Activated T-cell treated with anti-CD3 and anti-CD28 coated beads, Interleukin-2, amount 50 U/mL, for 24 hours (primary cell): ENCODE measurements at regions not wholly inside any gene's neighbourhood (a gene's known extent, or its start where the extent isn't known, plus 50 kb on each side); places are given as distances from the start of the nearest gene placed in this dataset.

Experiments used
- DNase-seq: peaks from one replicate; pipeline ENCODE4 v3.0.0-alpha.2; 2020
- H3K27ac Mint-ChIP-seq: 2 replicates; pipeline ENCODE4 v1.8.0; 2020; ENCODE audit warnings: mild to moderate bottlenecking, mixed read lengths
- H3K27me3 Mint-ChIP-seq: 2 replicates; pipeline ENCODE4 v1.8.0; 2020; ENCODE audit warnings: mixed read lengths
- H3K36me3 Mint-ChIP-seq: 2 replicates; pipeline ENCODE4 v1.8.0; 2020; ENCODE audit warnings: low read depth, mixed read lengths
- H3K4me1 Mint-ChIP-seq: 2 replicates; pipeline ENCODE4 v1.8.0; 2020; ENCODE audit warnings: low read depth, mixed read lengths
- H3K4me3 Mint-ChIP-seq: 2 replicates; pipeline ENCODE4 v1.8.0; 2020; ENCODE audit warnings: mild to moderate bottlenecking, moderate library complexity, mixed read lengths
- H3K9me3 Mint-ChIP-seq: 2 replicates; pipeline ENCODE4 v1.8.0; 2020; ENCODE audit warnings: mixed read lengths

GRCh38 chr1:57761628-57762027 lies 337.8 kb upstream of the DAB1 start:
- Mint-ChIP-seq H3K4me3 (no peak overlapping the region), H3K27ac (no peak overlapping the region), H3K9me3 (no peaks in the 10 kb centered on the region), H3K27me3 (no peaks in the 10 kb centered on the region), H3K36me3 (no peaks in the 10 kb centered on the region), H3K4me1 (no peaks in the 10 kb centered on the region)
- no peak for DNase-seq

GRCh38 chr1:57752843-57753242 lies 329.0 kb upstream of the DAB1 start:
- H3K9me3 Mint-ChIP-seq: no peaks in the 10 kb centered on the region
- no peaks in the 10 kb centered on the region for H3K36me3 Mint-ChIP-seq
- H3K27ac Mint-ChIP-seq: no peak overlapping the region
- no peaks in the 10 kb centered on the region for H3K4me1 Mint-ChIP-seq
- DNase-seq: no peak
- peaks cover 6% of the 10 kb centered on the region for H3K27me3 Mint-ChIP-seq
- no peak overlapping the region for H3K4me3 Mint-ChIP-seq

- peaks cover 6% of the 10 kb centered on the region for H3K27me3 Mint-ChIP-seq
- no peaks in the 10 kb centered on the region for H3K4me1 Mint-ChIP-seq
- H3K27ac Mint-ChIP-seq: no peak overlapping the region
These were observed 324.9 kb upstream of the DAB1 start for GRCh38 chr1:57748719-57749118.

DNA sequence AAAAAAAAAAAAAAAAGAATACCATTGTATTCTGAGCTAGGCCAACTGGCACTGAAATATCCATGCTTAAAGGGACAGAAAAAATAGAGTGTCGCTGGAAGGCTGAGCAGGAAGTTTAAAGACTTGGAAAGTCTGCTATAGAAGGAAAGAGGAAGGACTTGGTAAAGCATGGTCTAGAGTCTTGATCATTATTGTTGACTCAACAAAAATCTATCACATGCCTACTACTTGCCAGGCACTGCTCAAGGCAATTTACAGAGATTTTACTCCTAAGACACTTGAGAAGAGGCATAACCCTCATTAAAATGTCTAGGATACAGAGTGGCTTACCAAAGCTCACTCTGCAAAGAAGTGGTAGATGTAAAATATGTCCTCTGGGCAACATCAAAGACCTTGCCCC lies 324.0 kb upstream of the DAB1 start:
- Mint-ChIP-seq H3K4me3 (no peak overlapping the region), H3K9me3 (no peaks in the 10 kb centered on the region), H3K4me1 (no peaks in the 10 kb centered on the region), H3K36me3 (no peaks in the 10 kb centered on the region), H3K27me3 (peaks cover 6% of the 10 kb centered on the region), H3K27ac (no peak overlapping the region)
- no peak for DNase-seq

More at GRCh38 chr1:57748719-57749118, 324.9 kb upstream of the DAB1 start:
- no peaks in the 10 kb centered on the region for H3K9me3 Mint-ChIP-seq
- no peak for DNase-seq
- no peaks in the 10 kb centered on the region for H3K36me3 Mint-ChIP-seq
- no peak overlapping the region for H3K4me3 Mint-ChIP-seq

GRCh38 chr1:57741521-57741920 lies 317.7 kb upstream of the DAB1 start:
- Mint-ChIP-seq H3K4me3 (no peak overlapping the region), H3K27me3 (peaks cover 4% of the 10 kb centered on the region), H3K27ac (no peak overlapping the region), H3K9me3 (no peaks in the 10 kb centered on the region), H3K36me3 (no peaks in the 10 kb centered on the region), H3K4me1 (no peaks in the 10 kb centered on the region)
- DNase-seq: no peak

- Mint-ChIP-seq H3K36me3 (no peaks in the 10 kb centered on the region), H3K27me3 (peaks cover 4% of the 10 kb centered on the region), H3K27ac (no peak overlapping the region), H3K4me1 (no peaks in the 10 kb centered on the region), H3K9me3 (no peaks in the 10 kb centered on the region), H3K4me3 (no peak overlapping the region)
- DNase-seq: no peak
These were observed 313.1 kb upstream of the DAB1 start for GRCh38 chr1:57736940-57737339.

- Mint-ChIP-seq H3K27me3 (no peaks in the 10 kb centered on the region), H3K9me3 (no peaks in the 10 kb centered on the region), H3K36me3 (no peaks in the 10 kb centered on the region), H3K4me1 (no peaks in the 10 kb centered on the region), H3K4me3 (no peak overlapping the region), H3K27ac (no peak overlapping the region)
- DNase-seq: no peak
These were observed 305.3 kb upstream of the DAB1 start for GRCh38 chr1:57729181-57729580.

DNA sequence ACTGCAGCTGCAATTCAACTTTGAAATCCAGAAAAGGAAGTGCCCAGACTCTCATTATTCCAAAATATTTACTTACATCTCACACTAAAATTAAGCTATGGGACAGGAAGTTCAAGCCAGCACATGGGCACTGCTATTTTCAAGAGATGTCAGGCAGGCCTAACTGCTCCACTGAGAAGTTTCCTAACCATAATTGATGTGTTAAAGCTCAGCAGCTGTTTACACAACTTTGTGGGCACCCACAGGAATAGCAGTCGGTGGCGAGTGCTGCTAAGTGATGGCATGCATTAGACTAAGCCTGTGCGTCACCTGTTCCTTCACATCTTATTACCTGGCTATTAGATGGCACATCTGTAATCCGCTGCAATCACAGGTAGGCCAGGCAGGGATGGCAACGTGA lies 303.3 kb upstream of the DAB1 start:
- no peak overlapping the region for H3K27ac Mint-ChIP-seq
- no peaks in the 10 kb centered on the region for H3K4me1 Mint-ChIP-seq
- DNase-seq: no peak
- H3K27me3 Mint-ChIP-seq: no peaks in the 10 kb centered on the region
- no peaks in the 10 kb centered on the region for H3K36me3 Mint-ChIP-seq
- no peak overlapping the region for H3K4me3 Mint-ChIP-seq
- H3K9me3 Mint-ChIP-seq: no peaks in the 10 kb centered on the region

DNA sequence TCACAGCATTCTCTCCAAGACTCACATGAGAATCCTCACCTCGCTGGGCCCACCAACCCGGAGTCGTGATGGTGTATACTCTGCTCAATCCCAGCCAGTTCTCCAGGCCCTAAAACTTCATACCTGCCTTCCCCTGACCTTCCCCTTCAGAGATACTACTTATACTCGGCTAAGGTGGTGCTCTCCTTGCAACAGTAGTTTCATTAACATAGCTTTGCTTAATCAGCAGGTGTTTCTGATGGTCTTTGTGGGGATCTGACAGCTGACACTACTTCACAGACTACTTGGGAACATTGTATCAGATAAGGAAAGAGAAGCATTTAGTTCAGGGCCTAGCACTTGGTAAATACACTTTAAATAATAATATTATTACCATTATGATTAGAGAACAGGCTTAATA lies 301.5 kb upstream of the DAB1 start:
- Mint-ChIP-seq H3K9me3 (no peaks in the 10 kb centered on the region), H3K4me1 (no peaks in the 10 kb centered on the region), H3K4me3 (no peak overlapping the region), H3K27ac (no peak overlapping the region), H3K27me3 (no peaks in the 10 kb centered on the region), H3K36me3 (no peaks in the 10 kb centered on the region)
- DNase-seq: no peak

DNA sequence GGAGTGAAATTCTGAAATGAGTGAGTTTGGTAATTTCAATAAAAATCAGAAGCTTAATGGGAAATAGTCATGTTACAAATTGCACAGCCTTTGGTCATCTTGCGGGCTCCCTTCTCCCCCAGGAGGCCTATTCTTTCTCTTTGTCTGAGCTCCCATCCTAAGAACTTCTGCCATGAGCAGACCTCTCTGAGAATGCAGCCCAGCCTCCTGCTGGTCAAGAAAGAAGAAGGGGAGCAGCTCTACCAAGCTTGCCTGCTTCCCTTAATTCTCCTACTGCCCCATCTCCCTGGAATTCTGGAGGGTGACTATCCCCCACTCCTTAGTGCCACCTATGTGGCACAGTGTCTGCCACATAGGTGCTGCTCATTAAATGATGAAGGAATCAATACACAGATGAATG lies 300.7 kb upstream of the DAB1 start:
- Mint-ChIP-seq H3K4me1 (no peaks in the 10 kb centered on the region), H3K27ac (no peak overlapping the region), H3K27me3 (no peaks in the 10 kb centered on the region), H3K9me3 (no peaks in the 10 kb centered on the region), H3K4me3 (no peak overlapping the region), H3K36me3 (no peaks in the 10 kb centered on the region)
- DNase-seq: no peak

GRCh38 chr1:57722285-57722978 lies 298.6 kb upstream of the DAB1 start:
- Mint-ChIP-seq H3K9me3 (no peaks in the 10 kb centered on the region), H3K4me1 (no peaks in the 10 kb centered on the region), H3K27ac (no peak overlapping the region), H3K4me3 (no peak overlapping the region), H3K27me3 (no peaks in the 10 kb centered on the region), H3K36me3 (no peaks in the 10 kb centered on the region)
- DNase-seq: no peak

GRCh38 chr1:57721001-57721400 lies 297.1 kb upstream of the DAB1 start:
- H3K4me3 Mint-ChIP-seq: no peak overlapping the region
- no peak overlapping the region for H3K27ac Mint-ChIP-seq
- no peaks in the 10 kb centered on the region for H3K36me3 Mint-ChIP-seq
- H3K4me1 Mint-ChIP-seq: no peaks in the 10 kb centered on the region
- no peaks in the 10 kb centered on the region for H3K27me3 Mint-ChIP-seq
- H3K9me3 Mint-ChIP-seq: no peaks in the 10 kb centered on the region
- no peak for DNase-seq

GRCh38 chr1:57719274-57719673 lies 295.4 kb upstream of the DAB1 start:
- no peaks in the 10 kb centered on the region for H3K36me3 Mint-ChIP-seq
- no peaks in the 10 kb centered on the region for H3K9me3 Mint-ChIP-seq
- no peak for DNase-seq
- no peak overlapping the region for H3K4me3 Mint-ChIP-seq
- no peaks in the 10 kb centered on the region for H3K27me3 Mint-ChIP-seq
- H3K27ac Mint-ChIP-seq: no peak overlapping the region
- no peaks in the 10 kb centered on the region for H3K4me1 Mint-ChIP-seq

DNA sequence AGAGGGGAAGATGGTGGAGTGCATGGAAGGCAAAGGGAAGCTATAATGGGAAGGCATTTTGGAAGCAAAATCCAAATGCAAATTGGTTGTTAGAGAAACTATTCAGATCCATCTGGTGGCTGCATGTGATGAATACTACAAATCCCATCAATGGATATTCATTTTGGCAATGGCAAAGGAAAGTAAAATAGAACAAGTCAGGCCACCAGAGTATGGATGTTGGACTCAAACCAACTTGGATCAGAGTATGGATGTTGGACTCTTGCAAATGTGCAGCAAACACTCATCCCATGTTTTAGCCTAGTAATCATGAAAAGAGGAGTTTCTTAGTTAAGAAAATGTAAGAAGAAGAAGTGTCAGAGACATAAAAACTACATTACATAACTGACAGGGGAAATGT lies 289.6 kb upstream of the DAB1 start:
- DNase-seq: no peak
- H3K27ac Mint-ChIP-seq: no peak overlapping the region
- H3K27me3 Mint-ChIP-seq: peaks cover 3% of the 10 kb centered on the region
- H3K36me3 Mint-ChIP-seq: no peaks in the 10 kb centered on the region
- H3K9me3 Mint-ChIP-seq: no peaks in the 10 kb centered on the region
- no peak overlapping the region for H3K4me3 Mint-ChIP-seq
- H3K4me1 Mint-ChIP-seq: no peaks in the 10 kb centered on the region

DNA sequence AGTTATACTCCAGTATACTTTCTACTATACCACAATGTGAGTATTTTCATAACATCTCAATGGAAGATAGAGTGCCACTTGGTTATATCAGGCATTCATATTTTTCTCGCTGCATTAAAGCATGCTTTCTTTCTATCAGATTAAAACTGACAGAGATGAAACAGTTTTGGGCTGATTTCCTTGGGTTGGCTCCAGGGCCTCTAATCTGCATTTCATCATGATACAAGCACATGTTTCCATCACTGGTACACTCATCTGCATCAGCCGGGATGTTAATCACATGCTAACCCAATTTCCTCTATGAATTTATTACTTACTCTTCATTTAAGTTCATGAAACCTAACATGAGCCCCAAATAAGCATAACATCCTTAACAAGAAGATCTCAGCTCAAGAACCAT lies 289.0 kb upstream of the DAB1 start:
- H3K27me3 Mint-ChIP-seq: peaks cover 3% of the 10 kb centered on the region
- no peaks in the 10 kb centered on the region for H3K9me3 Mint-ChIP-seq
- H3K4me3 Mint-ChIP-seq: no peak overlapping the region
- no peaks in the 10 kb centered on the region for H3K4me1 Mint-ChIP-seq
- no peaks in the 10 kb centered on the region for H3K36me3 Mint-ChIP-seq
- H3K27ac Mint-ChIP-seq: no peak overlapping the region
- no peak for DNase-seq

DNA sequence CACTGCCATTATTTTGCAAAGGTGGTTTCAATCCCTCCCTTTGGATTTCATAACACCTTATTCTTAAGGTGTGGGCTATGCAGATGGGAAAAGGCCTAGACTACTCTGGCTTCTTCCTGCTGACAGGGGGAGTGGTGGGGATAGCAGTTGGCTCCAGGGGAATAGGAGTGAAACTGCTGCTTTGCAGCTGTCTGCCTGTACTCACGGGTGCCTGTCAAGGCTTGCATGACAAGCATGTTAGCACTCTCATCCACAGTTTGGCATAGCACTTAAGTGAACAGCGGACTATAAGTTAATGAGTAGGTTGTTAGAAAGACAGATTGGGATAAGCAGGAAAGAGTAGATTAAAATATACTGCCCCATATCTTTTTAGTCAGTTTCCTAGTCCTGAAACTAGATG lies 287.5 kb upstream of the DAB1 start:
- H3K9me3 Mint-ChIP-seq: no peaks in the 10 kb centered on the region
- H3K27me3 Mint-ChIP-seq: peaks cover 6% of the 10 kb centered on the region
- H3K4me1 Mint-ChIP-seq: no peaks in the 10 kb centered on the region
- no peak overlapping the region for H3K27ac Mint-ChIP-seq
- no peaks in the 10 kb centered on the region for H3K36me3 Mint-ChIP-seq
- no peak for DNase-seq
- H3K4me3 Mint-ChIP-seq: no peak overlapping the region
